Sigmoid colon (tissue), 3 donors: ENCODE measurements at regions not wholly inside any gene's neighbourhood (a gene's known extent, or its start where the extent isn't known, plus 50 kb on each side); places are given as distances from the start of the nearest gene placed in this dataset.

ENCODE experiments used
- POLR2A ChIP-seq, 2 donors: fragments of 450-650 bp; IDR thresholded peaks; one replicate each; pipeline ENCODE4 v1.6.1; 2016; ENCODE audit warnings: antibody characterized with exemption in 2 of 2, mild to moderate bottlenecking in 2 of 2, moderate library complexity in 2 of 2
- TF ChIP-seq, protein P1 (sequence below), 4 experiments: fragments of 450-650 bp in 3 of 4; fragments of 200-600 bp in 1 of 4; IDR thresholded peaks; one replicate each; pipeline ENCODE4 v1.5.1; 2016 to 2019; ENCODE audit warnings: antibody characterized with exemption in 4 of 4, mild to moderate bottlenecking in 3 of 4, moderate library complexity in 2 of 4

DNA sequence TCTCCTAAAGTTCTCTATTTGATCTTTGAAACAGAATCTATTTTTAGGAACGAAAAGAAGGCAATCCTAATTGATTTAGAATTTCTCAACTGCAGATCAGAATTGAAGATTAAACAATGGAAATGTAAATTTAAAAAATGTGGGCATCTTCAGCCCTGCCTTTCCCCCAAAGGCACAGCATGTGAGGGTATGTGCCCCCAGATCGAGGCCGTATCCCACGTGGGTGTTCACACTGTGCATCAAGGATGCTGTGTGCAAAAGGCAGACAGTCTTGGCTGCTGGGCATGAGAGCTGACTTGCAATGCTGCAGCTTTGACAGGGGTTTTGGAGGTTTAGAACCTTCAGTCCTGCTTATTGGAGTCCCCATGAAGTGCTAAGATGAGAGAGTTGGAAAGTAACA lies 346.3 kb downstream of the VRK1 start:
- TF ChIP-seq, protein P1, sequence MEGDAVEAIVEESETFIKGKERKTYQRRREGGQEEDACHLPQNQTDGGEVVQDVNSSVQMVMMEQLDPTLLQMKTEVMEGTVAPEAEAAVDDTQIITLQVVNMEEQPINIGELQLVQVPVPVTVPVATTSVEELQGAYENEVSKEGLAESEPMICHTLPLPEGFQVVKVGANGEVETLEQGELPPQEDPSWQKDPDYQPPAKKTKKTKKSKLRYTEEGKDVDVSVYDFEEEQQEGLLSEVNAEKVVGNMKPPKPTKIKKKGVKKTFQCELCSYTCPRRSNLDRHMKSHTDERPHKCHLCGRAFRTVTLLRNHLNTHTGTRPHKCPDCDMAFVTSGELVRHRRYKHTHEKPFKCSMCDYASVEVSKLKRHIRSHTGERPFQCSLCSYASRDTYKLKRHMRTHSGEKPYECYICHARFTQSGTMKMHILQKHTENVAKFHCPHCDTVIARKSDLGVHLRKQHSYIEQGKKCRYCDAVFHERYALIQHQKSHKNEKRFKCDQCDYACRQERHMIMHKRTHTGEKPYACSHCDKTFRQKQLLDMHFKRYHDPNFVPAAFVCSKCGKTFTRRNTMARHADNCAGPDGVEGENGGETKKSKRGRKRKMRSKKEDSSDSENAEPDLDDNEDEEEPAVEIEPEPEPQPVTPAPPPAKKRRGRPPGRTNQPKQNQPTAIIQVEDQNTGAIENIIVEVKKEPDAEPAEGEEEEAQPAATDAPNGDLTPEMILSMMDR (IDR thresholded peaks at IDR 0.05): no peak
- no peak for TF ChIP-seq POLR2A (IDR thresholded peaks at IDR 0.05)
